Astrocyte of the cerebellum (primary cell): ENCODE measurements at regions not wholly inside any gene's neighbourhood (a gene's known extent, or its start where the extent isn't known, plus 50 kb on each side); places are given as distances from the start of the nearest gene placed in this dataset.

Experiments used
- DNase-seq: peaks from one replicate; pipeline ENCODE4 v3.0.0-alpha.2; 2011; ENCODE audit warnings: low read depth
- H3K4me3 ChIP-seq: 2 replicates; pipeline ENCODE4 v1.5.1; 2011; ENCODE audit warnings: mild to moderate bottlenecking, low read depth, low read length, moderate library complexity
- in situ Hi-C: cut with HindIII; loops from 2 replicates; pipeline ENCODE4 v1.10.0; 2017; ENCODE audit warnings: low sequenced_read_pairs
- TF ChIP-seq, protein P1 (sequence below): IDR thresholded peaks from 2 replicates; pipeline ENCODE4 v1.5.1; 2012; ENCODE audit warnings: low read length, low read depth, moderate library complexity, mild to moderate bottlenecking; ENCODE audit errors: missing control alignments

GRCh38 chr3:137300703-137301102 is 342.9 kb downstream of the IL20RB start:
- no peak overlapping the region for H3K4me3 ChIP-seq
- in situ Hi-C loops, result no loop called here
- TF ChIP-seq, protein P1, sequence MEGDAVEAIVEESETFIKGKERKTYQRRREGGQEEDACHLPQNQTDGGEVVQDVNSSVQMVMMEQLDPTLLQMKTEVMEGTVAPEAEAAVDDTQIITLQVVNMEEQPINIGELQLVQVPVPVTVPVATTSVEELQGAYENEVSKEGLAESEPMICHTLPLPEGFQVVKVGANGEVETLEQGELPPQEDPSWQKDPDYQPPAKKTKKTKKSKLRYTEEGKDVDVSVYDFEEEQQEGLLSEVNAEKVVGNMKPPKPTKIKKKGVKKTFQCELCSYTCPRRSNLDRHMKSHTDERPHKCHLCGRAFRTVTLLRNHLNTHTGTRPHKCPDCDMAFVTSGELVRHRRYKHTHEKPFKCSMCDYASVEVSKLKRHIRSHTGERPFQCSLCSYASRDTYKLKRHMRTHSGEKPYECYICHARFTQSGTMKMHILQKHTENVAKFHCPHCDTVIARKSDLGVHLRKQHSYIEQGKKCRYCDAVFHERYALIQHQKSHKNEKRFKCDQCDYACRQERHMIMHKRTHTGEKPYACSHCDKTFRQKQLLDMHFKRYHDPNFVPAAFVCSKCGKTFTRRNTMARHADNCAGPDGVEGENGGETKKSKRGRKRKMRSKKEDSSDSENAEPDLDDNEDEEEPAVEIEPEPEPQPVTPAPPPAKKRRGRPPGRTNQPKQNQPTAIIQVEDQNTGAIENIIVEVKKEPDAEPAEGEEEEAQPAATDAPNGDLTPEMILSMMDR, result no peak
- DNase-seq, result no peak

DNA sequence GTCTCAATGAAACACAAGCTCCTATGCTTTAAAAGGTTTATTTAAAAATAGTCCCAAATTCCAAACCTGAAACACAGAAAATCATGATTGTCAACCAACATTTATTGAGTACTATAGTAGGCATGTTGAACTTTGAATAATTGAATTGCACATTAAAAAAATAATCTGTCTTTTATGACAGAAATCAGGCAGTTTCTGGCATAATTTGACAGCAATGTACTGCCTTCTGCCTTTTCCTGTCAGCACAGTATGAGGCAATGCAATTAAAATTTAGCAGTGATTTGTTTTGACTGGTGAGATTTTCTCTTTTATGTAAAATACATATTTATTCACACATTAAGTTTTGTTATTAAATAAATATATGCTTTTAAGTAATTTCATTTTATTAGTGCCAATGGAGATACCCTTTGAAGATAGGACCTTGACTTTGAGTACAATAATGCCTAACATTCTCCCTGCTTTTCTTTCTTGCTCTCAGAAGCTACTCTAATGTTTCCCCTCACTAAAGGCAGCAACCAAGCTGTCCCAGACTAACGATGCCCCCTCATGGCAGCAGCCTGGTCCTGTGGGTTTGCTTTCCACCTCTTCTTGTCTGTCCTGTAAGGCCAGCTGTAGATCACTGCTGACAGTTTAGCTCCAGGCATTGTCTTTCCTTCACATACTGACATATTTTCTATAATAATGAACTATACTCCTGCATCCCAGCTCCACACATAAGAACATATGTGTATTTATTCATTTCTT is 346.7 kb downstream of the IL20RB start:
- in situ Hi-C loops, result no loop called here

GRCh38 chr3:137324114-137324513 is 366.3 kb downstream of the IL20RB start:
- in situ Hi-C loops, result no loop called here

More for the DNA sequence above, 346.7 kb downstream of the IL20RB start:
- no peak for DNase-seq
- H3K4me3 ChIP-seq, result no peak overlapping the region
- TF ChIP-seq, protein P1, result no peak

DNA sequence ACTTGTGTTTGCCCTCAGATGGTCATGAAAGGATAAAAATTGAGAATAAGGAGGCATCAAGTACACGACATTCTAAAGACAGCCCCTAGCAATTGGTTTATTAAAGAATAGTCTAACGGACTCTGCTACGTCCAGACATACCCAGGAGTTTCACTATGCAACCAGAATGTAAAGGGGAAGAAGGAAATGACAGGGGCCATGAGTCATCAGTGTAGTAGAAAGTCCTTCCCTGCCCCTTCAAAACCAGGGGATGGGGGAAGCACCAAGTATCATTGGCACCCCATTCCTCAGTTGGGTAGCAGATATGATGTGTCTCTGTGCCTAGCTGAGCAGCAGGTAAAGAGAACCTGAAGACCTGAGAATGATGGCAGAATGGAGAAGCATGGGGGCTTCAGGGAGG is 367.4 kb downstream of the IL20RB start:
- no peak overlapping the region for H3K4me3 ChIP-seq
- DNase-seq, result no peak
- in situ Hi-C loops, result no loop called here
- TF ChIP-seq, protein P1, result no peak

More at GRCh38 chr3:137324114-137324513, 366.3 kb downstream of the IL20RB start:
- DNase-seq, result no peak
- TF ChIP-seq, protein P1, result no peak
- H3K4me3 ChIP-seq, result no peak overlapping the region

DNA sequence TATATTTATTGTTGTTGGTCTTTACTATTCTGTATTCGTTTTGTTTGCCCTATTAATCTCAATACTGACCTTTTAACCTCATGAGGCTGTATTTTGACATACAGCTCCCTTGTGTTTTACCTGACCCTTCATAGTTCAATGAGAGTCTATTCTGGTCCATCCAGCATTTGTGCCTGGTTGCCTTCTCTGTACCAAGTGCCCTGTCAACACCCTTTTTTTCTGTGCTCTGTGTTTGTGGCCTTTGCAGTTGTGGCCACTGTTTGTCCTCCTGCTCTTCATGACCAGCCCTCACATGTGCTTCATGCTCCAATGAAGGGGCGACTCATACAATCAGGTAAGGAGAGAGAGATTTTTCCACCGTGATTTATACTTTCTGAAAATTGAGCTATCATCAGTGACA is 368.2 kb downstream of the IL20RB start:
- H3K4me3 ChIP-seq, result no peak overlapping the region
- TF ChIP-seq, protein P1, result no peak
- DNase-seq, result no peak
- in situ Hi-C loops, result no loop called here

DNA sequence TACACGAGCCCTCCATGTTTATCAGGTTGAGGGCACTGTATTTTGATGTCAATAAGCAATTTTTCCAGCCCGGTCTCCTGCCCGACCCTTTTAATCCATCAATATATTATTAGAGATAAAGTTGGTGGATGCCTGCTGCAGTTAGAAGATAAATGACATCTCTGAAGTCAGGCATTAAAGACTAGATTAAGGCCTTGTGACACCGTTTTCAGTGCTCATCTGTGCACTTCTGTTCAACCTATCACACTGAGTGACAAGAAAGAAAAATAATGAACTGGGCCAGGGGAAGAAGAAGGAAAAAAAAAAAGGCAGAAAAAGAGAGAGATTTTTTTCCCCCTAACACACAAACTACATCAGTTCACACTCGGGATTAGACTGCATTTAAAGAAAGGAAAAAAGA is 371.8 kb downstream of the IL20RB start:
- no peak overlapping the region for H3K4me3 ChIP-seq

More for the DNA sequence above, 371.8 kb downstream of the IL20RB start:
- TF ChIP-seq, protein P1, result no peak
- no peak for DNase-seq
- in situ Hi-C loops, result no loop called here
